HG03108 (cell line): ENCODE measurements at regions not wholly inside any gene's neighbourhood (a gene's known extent, or its start where the extent isn't known, plus 50 kb on each side); places are given as distances from the start of the nearest gene placed in this dataset.

Source experiments
- ATAC-seq: cut with Tn5 transposase; IDR thresholded peaks from one replicate; pipeline ENCODE4 v1.9.1; 2021; ENCODE audit warnings: moderate library complexity; ENCODE audit not compliant: unreplicated experiment

DNA sequence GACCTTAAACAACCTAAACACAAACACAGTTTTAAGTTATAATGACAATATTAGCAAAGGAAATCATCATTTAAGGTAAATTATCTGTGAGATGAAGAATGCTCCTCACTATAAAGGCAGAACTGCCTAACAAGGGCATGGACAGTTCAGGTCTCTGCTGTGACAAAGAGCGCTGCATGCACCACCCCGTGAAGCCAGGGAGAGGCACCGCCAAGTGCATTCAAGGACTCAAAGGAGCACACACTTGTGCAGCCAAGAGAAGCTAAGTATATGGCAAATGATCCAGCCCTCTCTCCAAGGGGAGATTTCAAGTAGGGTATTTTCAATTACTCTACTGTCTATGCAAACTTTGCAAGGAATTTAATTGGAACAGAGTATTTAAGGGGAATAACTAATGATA lies 126.0 kb downstream of the RAP2A start:
- no peak for ATAC-seq

DNA sequence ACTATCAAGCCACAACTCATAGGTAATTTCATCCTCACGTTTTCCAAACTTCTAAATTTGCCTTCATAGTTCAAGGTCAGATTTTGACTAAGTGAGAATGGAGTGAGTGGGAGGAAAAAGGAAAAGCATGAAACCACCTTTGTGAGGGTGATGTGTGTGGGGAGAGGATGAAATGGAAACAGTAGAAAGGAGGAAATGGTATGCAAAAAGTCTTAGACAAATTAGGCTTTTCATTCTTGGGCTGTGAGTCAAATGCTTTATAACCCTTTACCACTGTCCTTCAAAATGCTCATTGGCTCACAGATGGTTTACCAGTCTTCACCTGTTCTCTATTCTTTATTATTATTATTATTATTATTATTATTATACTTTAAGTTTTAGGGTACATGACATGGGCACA lies 127.2 kb downstream of the RAP2A start:
- no peak for ATAC-seq

- no peak for ATAC-seq
Observed at GRCh38 chr13:97562962-97563361, 129.0 kb downstream of the RAP2A start.

GRCh38 chr13:97564956-97565355 lies 131.0 kb downstream of the RAP2A start:
- ATAC-seq: no peak

- no peak for ATAC-seq
Observed at GRCh38 chr13:97565906-97566305, 131.9 kb downstream of the RAP2A start.

DNA sequence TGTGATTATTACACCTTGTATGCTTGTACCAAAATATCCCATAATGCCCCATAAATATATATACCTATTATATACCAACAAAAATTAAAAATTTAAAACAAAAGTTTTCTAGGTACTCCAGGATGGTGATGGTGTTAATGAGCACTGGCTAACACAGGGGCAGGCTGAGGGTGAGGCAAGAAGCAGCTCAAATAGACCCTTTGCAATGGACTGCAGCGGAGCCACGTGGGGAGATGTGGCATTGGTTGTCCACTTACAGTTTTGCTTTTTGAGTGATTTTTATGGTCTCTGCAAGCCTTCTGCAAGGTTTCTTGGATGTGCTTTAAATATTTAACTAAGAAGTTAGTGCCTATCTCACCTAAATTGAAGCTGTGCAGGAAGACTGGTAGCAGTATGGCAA lies 132.9 kb downstream of the RAP2A start:
- no peak for ATAC-seq

DNA sequence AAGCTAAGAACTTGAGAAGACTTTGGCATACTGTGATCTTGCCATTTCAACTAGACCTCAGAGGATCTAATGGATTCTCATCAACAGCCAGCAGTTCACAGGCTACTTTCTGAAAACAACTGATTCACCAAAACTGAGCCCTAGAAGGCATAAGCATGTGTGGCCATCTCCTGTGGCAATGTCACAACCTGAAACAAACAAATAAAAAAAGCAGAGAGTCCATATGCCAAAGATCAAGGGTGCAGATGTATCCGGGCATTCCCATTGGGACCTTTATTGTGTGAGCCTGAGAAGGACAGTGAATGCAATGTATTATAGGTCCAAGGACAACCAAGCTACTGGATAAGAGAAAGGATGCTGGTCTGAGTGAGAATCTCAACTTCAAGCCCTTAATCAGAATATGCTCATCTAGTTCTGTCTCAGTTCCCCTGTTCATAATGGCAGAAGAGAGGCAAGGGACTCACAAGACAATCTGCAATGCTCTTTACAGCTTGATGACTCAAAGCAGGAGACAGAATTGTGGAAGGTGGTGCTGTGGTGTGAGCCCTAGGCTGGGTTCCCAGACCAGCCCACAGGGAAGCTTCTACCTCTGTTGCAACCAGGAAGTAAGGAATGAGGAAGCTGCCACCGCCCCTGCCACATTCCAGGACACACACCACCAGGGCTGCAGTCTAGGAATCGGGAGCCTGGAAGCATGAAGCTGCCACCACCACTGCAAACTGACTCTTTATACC lies 133.7 kb downstream of the RAP2A start:
- ATAC-seq: peak; percentile 97

GRCh38 chr13:97568850-97569249 lies 134.9 kb downstream of the RAP2A start:
- no peak for ATAC-seq

- no peak for ATAC-seq
Observed at GRCh38 chr13:97569841-97570240, 135.9 kb downstream of the RAP2A start.

- no peak for ATAC-seq
Observed at GRCh38 chr13:97570442-97570841, 136.5 kb downstream of the RAP2A start.

DNA sequence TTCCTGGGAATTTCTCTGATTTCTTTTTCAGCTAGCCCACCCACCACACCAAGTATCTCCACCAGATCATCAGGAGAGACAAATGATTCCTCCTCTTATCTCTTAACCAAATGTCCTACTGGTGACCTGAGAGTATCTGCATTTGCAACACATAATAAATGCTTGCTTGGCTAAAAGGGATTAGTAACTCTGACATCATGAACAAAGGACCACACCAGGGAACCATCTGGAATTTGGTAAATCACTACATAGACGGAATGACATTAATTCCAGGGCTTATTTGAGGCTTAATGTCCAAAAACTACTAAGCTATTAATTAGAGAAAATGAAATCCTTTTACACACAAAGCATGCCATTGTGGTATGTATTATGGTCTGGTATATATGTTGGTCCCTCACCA lies 139.0 kb downstream of the RAP2A start:
- ATAC-seq: no peak

DNA sequence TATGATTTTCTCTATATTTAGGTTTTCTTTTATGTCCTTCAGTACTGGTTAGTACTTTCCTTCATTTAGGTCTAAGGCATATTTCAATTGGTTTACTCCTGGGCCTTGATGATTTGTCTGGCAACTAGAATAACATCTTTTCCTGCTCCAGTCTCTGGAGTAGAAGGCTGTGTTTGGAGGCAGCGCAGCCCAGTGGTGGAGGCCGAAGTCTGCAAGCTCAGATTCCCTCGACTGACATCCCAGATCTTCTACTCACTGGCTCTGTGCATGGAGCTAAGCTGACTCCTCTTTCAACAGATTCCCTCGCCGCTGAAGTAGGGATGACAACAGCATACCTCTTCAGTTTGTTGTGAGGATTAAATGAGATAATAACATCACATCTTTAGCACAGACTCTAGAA lies 141.0 kb downstream of the RAP2A start:
- peak; percentile 74 for ATAC-seq

GRCh38 chr13:97577026-97577425 lies 143.1 kb downstream of the RAP2A start:
- ATAC-seq: no peak

DNA sequence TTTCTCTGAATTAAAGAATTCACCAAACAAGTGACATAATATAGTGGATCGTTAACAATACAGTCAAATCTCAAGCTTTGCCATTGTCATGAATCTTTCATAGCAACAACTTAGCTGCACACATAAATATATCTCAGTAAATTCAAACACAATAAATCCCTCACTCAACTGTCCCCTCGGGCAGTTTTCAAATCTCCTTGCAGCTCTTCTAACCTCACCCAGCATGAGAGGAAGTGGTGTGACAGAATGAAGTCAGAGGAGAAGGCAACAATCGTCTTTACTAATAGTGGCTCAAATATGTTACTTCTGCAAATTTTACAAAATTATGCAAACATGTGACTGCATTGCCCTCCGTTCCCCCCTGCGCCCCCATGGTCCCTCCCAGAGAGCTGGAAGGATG lies 148.2 kb downstream of the RAP2A start:
- ATAC-seq: no peak

DNA sequence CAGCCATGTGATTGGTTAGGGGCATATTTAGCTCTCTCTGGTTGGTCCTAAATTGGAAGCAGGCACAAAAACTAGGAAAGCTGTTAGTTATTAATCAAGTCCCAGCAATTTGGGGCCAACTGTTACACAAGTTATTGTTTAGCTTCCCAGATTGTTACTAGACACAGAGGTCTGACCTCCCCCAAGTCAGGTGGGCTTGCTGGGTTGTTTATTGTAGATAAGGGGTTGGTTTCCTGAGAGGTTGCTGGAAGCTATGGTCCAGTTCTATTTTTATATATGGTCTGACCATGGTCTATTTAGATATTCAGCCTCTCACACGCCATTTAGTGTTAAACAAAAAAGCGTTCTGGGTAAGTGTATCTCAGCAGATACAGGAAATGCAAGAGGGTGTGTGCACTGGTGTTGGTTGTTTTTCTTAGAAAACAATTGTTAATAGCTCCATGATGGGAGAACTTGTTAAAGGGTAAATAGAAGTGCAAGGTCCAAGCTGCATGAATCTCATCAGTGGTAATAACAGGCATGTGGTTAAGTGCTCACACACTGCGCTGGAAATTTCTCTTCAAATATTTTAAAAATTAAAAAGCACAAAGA lies 150.0 kb downstream of the RAP2A start:
- no peak for ATAC-seq

- ATAC-seq: no peak
Observed at GRCh38 chr13:97586941-97587340, 153.0 kb downstream of the RAP2A start.

DNA sequence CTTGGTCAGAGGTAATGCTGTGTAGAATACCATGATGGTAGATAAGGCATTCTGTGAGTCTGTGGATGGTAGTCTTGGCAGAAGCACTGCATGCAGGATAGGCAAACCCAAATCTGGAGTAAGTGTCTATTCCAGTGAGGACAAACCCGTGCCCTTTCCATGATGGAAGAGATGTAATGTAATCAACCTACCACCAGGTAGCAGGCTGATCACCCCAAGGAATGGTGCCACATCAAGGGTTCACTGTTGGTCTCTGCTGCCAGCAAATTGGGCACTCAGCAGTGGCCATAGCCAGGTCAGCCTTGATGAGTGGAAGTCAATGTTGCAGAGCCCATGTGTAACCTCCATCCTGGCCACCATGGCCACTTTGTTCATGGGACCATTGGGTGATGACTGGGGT lies 155.0 kb downstream of the RAP2A start:
- no peak for ATAC-seq

DNA sequence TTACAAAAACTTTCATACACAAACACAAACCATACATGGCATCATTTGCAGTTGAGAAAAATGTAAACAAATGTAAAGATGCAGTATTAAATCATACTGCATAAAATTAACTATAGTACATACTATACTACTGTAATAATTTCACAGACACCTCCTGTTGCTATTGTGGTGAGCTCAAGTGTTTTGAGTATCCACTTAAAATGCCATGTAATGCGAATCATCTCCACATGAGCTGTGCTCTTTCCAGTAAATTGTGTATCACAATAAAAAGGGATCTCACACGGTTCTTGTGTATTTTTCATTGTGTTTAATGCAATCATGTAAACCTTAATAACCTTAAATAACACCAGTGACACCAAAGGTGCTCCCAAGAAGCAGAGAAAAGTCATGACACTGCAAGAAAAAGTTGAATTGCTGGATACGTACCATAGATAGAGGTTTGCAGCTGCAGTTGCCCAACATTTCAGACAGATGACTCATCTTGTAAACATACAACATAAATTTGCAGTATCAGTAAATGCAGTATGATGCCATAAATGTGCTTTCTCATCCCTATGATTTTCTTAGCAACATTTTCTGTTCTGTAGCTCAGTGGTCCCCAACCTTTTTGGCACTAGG lies 166.6 kb downstream of the RAP2A start:
- no peak for ATAC-seq

GRCh38 chr13:97615266-97615665 lies 181.3 kb downstream of the RAP2A start:
- ATAC-seq: no peak

DNA sequence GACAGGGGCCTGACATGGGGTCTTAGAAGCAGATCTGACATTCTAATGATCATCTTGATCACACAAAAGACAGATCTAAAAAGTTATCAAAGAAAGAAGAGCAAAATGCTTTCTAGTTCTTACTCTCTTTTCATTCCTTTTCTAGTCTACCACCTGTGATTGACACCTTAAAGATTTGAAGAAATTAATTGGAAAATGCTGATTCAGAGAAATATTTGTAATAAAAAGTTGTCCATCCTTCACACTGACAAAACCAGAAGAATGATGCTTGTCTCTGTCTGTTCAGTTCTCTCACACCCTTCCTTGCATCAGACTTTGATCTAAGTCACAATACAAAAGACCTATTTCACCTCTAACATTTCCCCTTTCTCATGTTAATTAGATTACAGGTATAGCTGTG lies 182.4 kb downstream of the RAP2A start:
- ATAC-seq: no peak

DNA sequence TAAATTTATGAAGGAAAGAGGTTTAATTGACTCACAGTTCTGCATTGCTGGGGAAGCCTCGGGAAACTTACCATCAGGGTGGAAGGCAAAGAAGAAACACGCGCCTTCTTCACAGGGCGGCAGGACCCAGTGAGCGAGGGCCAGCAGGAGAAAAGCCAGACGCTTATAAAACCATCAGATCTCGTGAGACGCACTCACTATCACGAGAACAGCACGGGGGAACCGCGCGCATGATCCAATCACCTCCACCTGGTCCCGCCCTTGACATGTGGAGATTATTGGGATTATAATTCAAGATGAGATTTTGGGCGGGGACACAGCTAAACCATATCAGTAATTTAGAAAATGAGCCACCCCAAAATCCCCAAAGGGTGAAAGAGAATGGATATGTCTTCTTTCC lies 187.1 kb downstream of the RAP2A start:
- ATAC-seq: no peak

DNA sequence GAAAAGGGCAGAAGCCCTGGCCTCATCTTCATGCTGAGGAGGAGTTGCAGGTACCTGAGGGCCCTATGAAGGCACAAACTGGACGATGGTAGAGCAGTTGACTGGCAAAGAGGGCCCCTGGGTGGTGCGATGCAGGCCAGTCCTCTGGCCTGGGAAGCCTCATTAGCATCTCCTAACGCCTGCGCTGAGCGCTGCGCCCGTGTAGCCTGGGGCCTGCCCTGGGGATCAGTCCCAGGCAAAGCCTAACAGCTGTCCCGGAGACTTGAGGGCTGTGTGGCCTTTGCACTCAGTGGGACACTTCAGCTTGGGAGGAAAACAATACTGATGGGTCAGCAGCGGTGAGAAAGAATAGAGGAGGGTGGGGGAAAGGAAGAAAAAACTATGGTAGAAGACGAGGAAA lies 187.7 kb downstream of the RAP2A start:
- ATAC-seq: no peak

DNA sequence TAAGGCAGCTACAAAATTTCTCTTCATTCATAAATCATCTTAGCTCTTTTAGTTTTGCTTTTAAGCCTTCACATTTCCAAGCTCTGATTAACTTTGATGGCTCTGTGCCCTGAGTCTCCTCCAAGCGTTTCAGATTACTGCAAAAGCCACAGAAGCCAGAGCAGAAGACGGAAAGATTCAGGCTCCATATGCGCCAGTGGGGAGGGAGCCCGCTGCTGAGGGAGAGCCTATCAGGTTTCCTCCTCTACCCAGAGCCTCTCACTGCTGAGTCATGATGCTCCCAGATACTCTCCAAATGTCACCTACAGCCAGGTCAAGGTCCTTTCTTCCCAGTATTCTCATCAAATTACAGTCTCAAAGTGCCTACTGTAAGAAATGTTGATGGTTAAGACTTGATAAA lies 193.6 kb downstream of the RAP2A start:
- no peak for ATAC-seq
